ENCODE measurements at regions not wholly inside any gene's neighbourhood (a gene's known extent, or its start where the extent isn't known, plus 50 kb on each side); places are given as distances from the start of the nearest gene placed in this dataset.
"Not testable (repeated sequence)": the region's sequence is repeated elsewhere in the genome, so short reads cannot be mapped to it uniquely, and the experiment has no call there.

DNA sequence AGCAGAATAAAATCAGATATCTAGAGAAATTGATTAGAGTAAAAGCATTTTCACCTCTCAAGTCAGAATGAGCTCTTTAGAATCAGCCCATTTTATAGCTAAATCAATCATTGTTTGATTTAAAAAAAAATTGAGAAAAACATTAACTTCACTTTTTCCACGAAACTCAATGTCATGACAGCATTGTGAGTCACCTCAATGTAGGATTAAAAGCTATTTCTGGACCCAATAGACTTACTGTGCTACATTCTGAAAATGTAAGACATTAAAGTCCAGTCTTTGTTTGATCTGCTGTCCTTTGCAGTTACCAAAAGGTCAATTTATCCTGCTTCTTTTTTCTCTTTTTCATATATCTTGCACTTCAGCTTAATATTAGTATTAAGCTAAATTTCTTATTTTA, 519.4 kb upstream of the ZNF337 start:
- no peak for DNase-seq

DNA sequence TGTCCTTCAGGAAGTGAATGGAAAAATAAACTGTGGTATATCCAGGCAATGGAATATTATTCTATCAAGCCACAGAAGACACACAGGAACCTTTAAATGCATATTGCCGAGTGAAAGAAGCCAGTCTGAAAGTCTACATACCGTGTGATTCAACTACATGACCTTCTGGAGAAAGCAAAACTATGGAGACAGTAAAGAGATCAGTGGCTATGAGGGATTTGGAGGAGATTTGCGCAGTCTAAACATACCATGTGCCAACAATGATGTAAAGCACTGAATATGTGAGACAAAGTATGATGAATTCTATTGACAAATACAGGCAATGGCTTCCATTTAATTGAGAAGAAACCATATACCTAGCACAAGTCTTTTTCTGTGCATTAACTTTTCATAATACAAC, 518.3 kb upstream of the ZNF337 start:
- no peak for DNase-seq

DNA sequence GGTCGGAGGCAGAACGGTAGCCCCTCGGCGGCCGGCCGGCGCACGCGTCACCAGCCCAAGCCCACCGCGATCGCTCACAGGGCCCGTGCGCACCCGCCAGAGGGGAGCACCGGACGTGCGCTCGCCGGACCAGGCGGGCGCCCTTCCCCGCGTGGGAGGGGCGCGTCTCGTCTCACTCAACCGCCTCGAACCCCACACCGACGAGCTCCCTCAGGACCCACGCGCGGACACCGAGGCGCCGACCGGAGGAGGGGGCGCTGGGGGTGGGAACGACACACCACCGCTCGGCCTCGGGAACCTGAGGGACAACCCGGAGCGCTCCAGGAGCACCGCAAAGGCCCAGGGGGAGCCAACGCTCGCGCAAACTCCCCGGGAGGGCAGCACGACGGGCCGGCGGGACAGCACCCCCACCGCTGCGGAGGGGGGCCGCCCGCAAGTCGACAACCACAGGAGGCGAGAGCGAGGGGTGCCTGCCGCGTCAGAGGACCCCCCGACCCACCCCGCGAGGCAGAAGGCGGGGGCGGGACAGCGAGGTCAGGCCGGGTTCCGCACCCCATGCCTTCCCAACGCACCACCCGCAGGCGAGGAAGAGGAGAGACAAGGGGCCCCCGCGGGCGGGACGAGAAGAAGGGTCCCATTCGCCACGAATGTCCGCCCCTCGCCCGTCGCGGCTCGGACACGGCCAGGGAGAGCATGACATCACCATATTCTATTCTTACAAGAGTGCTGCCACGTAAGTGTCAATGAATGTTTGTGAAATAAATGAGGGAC, 512.7 kb upstream of the ZNF337 start:
- no peak for DNase-seq

GRCh38 chr20:26208296-26209091, 511.8 kb upstream of the ZNF337 start:
- DNase-seq: no peak

GRCh38 chr20:26207967-26208295, 511.3 kb upstream of the ZNF337 start:
- DNase-seq: not testable (repeated sequence)

DNA sequence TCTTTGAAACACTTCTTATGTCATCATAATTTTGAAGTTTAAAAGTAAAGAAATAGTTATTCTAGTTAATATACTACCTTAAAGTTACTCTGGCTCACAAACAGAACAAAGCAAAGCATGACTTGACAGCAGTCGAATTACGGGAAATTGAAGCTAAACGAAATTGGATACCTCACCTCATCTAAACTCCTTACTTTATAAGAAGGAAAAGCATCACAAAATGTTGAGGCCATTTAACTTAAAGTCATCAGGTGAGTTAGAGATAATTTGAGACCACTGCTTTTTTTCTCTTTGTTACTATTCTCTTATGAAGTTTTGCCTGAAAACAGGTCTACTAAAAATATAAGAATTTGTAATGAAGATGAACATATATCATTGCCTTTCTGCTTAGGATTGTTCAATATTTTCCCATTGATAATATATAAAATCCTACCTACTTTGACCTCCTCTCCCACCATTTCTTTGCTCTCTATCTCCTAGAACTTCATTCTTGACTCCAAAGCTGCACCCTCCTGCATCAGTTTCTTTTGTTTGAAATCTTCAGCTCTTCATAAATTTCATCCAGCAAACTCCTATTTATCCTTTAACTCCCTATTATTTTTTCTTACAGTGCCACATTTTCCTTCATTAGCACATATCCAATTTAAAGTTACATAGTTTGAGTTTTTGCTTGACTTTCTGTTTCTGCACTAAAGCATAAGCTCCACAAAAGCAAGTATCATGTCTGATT, 510.7 kb upstream of the ZNF337 start:
- no peak for DNase-seq

DNA sequence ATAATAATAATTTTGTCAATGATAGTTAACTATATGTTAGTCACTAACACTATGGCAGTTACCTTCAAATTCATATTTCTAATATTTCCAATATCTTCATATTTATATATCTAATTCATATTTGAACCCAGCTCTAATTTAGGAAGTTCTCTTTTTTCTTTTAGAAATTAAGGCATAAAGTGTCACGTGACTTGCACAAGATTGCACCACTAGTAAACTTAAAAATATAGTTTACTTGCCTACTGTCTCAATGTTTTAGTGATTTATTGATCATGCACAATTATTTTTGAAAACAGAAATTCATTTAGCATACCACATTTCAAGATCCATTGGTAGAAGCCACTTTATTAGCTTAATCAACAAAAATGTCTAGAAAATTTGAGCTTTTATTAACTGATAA, 508.7 kb upstream of the ZNF337 start:
- no peak for DNase-seq

DNA sequence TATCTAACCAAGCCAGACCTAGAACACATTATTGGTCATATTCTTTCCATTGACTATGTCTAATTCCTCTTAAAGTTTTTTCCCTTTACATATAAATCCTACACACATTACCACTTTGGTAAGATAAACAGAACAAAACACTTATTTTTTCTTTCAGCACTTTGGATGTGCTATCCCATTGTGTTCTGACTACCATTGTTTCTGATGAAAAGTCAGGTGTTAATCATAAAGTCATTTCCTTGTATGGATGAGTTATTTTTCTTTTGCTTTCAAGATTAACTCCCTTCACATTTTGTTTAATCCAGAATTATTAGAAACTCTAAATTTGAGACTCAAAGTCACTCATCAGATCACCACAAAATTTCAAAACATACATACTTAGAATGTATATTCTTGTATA, 504.4 kb upstream of the ZNF337 start:
- not testable (repeated sequence) for DNase-seq

- DNase-seq: not testable (repeated sequence)
Observed at GRCh38 chr20:26187329-26187728, 490.7 kb upstream of the ZNF337 start.

GRCh38 chr20:26183720-26184119, 487.1 kb upstream of the ZNF337 start:
- DNase-seq: not testable (repeated sequence)

DNA sequence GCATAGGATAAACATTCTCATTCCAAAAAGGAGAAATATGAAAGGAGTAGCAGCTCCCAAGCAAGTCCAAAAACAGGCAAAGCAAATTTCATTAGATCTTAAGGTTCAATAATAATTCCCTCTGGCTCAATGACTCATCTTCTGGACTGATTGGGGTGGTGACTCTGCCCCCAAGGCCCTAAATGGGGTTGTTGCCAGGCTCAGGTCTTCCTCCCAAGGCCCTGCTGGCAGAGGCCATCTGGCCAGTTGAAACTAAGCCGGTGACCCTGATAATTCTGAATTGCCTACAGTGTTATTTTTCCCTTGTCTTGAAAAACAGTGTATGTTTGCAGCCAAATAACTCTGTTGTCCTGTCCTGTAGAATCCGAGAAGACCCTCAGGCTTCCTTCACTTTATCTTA, 484.7 kb upstream of the ZNF337 start:
- DNase-seq: not testable (repeated sequence)

GRCh38 chr20:26171875-26172274, 475.2 kb upstream of the ZNF337 start:
- DNase-seq: not testable (repeated sequence)

GRCh38 chr20:26169506-26169905, 472.9 kb upstream of the ZNF337 start:
- no peak for DNase-seq

- DNase-seq: no peak
Observed at GRCh38 chr20:26167499-26167898, 470.8 kb upstream of the ZNF337 start.

DNA sequence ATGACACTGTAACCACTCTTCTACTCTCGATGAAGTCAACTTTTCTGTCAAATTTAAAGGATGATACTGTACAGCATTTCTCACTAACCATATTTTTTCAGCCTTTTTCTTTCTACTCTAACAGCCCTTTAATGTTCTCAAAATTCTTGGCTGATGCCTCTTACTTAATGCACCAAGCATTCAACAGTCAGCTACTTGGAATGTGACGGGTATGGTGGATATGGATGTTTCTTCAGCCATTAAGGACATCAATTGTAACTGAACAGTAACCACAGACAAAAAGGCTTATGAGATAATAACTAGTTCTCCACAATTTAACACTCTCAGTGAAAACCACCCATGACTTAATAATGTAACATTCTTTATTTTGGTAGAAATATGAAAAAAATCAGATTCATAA, 467.2 kb upstream of the ZNF337 start:
- DNase-seq: no peak

GRCh38 chr20:26163151-26163550, 466.5 kb upstream of the ZNF337 start:
- not testable (repeated sequence) for DNase-seq

GRCh38 chr20:26161741-26162140, 465.1 kb upstream of the ZNF337 start:
- not testable (repeated sequence) for DNase-seq

GRCh38 chr20:26160916-26161315, 464.3 kb upstream of the ZNF337 start:
- DNase-seq: not testable (repeated sequence)

- DNase-seq: no peak
Observed at GRCh38 chr20:26154224-26154623, 457.6 kb upstream of the ZNF337 start.

DNA sequence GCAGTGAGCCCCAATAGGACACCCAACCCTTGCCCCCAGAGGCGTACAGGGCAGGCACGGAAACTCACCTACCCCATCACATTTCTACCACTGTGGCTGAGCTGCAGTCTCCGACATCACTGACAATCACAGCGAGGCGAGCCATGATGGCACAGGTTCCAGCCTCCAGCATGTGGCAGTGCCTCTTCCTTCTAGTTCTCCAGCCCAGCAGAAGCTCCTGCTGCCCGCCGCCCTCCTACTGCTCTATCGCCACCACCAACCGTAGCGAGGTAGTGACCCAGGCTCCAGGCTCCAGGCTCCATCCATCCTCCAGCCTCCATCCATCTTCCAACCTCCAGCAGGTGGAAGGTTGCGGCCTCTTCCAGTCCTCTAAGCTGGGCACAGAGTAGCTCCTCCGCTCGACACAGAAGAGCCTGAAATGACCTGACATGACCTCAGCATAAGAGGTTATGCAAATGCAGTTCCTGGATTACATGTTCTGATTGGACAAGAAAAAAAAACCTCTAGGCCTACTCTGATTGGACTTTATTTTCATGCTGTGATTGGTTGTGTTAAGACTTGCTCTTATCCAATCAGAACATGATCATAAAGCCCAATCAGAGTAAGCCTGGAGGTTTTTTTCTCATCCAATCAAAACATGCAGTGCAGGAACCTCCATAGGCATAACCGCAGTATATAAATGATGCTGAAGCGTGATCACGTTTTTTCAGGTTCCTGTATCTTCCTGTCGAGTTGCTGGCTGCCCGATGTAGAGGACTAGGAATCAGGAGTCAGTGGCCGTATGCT, 438.9 kb upstream of the ZNF337 start:
- DNase-seq: no peak

- no peak for DNase-seq
Observed at GRCh38 chr20:26134606-26135005, 438.0 kb upstream of the ZNF337 start.

DNA sequence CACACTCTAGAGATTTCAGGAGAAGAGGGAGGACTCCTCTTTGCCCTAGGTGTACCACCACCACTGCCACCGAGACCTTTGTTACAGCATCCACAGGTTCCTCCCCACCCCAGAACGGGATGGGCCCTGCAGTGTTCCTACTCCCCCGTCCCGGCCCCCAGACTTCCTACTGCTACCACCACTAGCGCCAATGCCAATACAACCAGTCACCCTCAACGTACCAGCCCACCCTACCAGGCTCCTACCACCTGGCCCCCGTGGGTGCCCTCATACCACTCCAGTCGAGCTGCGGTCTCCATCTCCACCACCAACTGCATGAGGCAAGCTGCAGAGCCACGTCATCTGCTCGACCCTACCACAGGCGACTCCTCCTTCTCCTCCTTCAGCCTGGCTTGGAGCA, 437.1 kb upstream of the ZNF337 start:
- not testable (repeated sequence) for DNase-seq

All from muscle of arm (tissue), 1 donor.